Endothelial cell of umbilical vein (primary cell): ENCODE measurements at regions not wholly inside any gene's neighbourhood (a gene's known extent, or its start where the extent isn't known, plus 50 kb on each side); places are given as distances from the start of the nearest gene placed in this dataset.

Experiments used
- BruUV-seq: library from RNA; stranded (reverse); fragments of 400-500 nt; replicated peaks from 2 replicates; lab custom pipeline; 2021; lab: Mats Ljungman, UMichigan
- CTCF ChIA-PET: fragments of 300-600, 350-600 bp; sonication (Branson Sonifier 250); formaldehyde crosslinking; loops from one replicate; lab custom pipeline; 2021; ENCODE audit warnings: antibody characterized with exemption, inconsistent platforms; lab: Charles Lee
- POLR2A ChIA-PET: fragments of 300-600, 350-600 bp; sonication (Branson Sonifier 250); formaldehyde crosslinking; loops from one replicate; lab custom pipeline; 2021; ENCODE audit warnings: antibody characterized with exemption, inconsistent platforms; lab: Charles Lee
- DNase-seq: peaks from one replicate; pipeline ENCODE4 v3.0.0-alpha.2; 2011; ENCODE audit warnings: low read depth, low spot score
- FAIRE-seq: peaks from 2 replicates; lab custom pipeline; 2011; peaks lifted over from hg19 to GRCh38; lab: Jason Lieb, UNC
- H2AFZ ChIP-seq: 2 replicates; pipeline ENCODE4 v1.6.0; 2012; ENCODE audit warnings: low read depth, low read length, control low read depth, inconsistent platforms
- H3K27ac ChIP-seq: 2 replicates; pipeline ENCODE4 v1.5.1; 2011; ENCODE audit warnings: low read depth, mild to moderate bottlenecking, control low read depth, low read length, moderate library complexity; ENCODE audit not compliant: insufficient read depth
- H3K27me3 ChIP-seq, 2 experiments: 2 replicates each; pipeline versions ENCODE4 v1.6.0 to v1.6.1; 2011; ENCODE audit warnings: low read length in 2 of 2, mixed read lengths in 1 of 2; ENCODE audit not compliant: control insufficient read depth in 2 of 2, insufficient read depth in 2 of 2
- H3K36me3 ChIP-seq, 2 experiments: 2 replicates in 1 of 2; 3 replicates in 1 of 2; pipeline ENCODE4 v1.5.1; 2011; ENCODE audit warnings: low read length in 2 of 2, mild to moderate bottlenecking in 1 of 2, moderate library complexity in 1 of 2; ENCODE audit not compliant: control insufficient read depth in 2 of 2, insufficient read depth in 2 of 2; ENCODE audit errors: extremely low read depth in 1 of 2
- H3K4me1 ChIP-seq: 3 replicates; pipeline ENCODE4 v1.5.1; 2011; ENCODE audit warnings: mild to moderate bottlenecking, low read length; ENCODE audit not compliant: control insufficient read depth, insufficient read depth; ENCODE audit errors: extremely low read depth
- H3K4me2 ChIP-seq: 2 replicates; pipeline ENCODE4 v1.6.1; 2011; ENCODE audit warnings: low read length, control low read depth, mixed read lengths; ENCODE audit not compliant: insufficient read depth
- H3K4me3 ChIP-seq, 3 experiments: fragments of 200-600 bp in 1 of 3; sonication (generic), shearing (Covaris generic) in 1 of 3; replicated peaks in 1 of 3; 2 replicates each; pipeline ENCODE4 v1.5.1; 2011 to 2016; ENCODE audit warnings: control low read depth in 3 of 3, low read length in 3 of 3, mild to moderate bottlenecking in 2 of 3, inconsistent platforms in 1 of 3, low read depth in 1 of 3, moderate library complexity in 1 of 3; ENCODE audit not compliant: insufficient read depth in 1 of 3
- H3K79me2 ChIP-seq: 2 replicates; pipeline ENCODE4 v1.6.0; 2012; ENCODE audit warnings: low read length, inconsistent platforms; ENCODE audit not compliant: control insufficient read depth, insufficient read depth
- H3K9ac ChIP-seq: replicated peaks from 2 replicates; pipeline ENCODE3; 2011; ENCODE audit warnings: low read length, control low read depth; ENCODE audit not compliant: insufficient read depth; ENCODE audit errors: extremely low read depth
- H3K9me1 ChIP-seq: replicated peaks from 3 replicates; pipeline ENCODE4 v1.6.0; 2011; ENCODE audit warnings: mild to moderate bottlenecking, low read length; ENCODE audit not compliant: control insufficient read depth, insufficient read depth; ENCODE audit errors: extremely low read depth
- H3K9me3 ChIP-seq: replicated peaks from 2 replicates; pipeline ENCODE4 v1.5.1; 2012; ENCODE audit warnings: low read length, inconsistent platforms; ENCODE audit not compliant: control insufficient read depth, insufficient read depth
- H4K20me1 ChIP-seq: replicated peaks from 2 replicates; pipeline ENCODE3; 2011; ENCODE audit warnings: mild to moderate bottlenecking, low read length; ENCODE audit not compliant: control insufficient read depth, insufficient read depth; ENCODE audit errors: extremely low read depth
- CTCF ChIP-seq, 2 donors: IDR thresholded peaks; 1 replicate in 1 of 2; 2 replicates in 1 of 2; pipeline ENCODE4 v1.5.1; 2011; ENCODE audit warnings: low read length in 2 of 2, mild to moderate bottlenecking in 2 of 2, moderate library complexity in 2 of 2, control low read depth in 1 of 2, inconsistent platforms in 1 of 2, low read depth in 1 of 2; ENCODE audit not compliant: insufficient read depth in 1 of 2; ENCODE audit errors: extremely low read depth in 1 of 2
- EZH2 ChIP-seq: IDR thresholded peaks from 2 replicates; pipeline ENCODE4 v1.6.1; 2012; ENCODE audit warnings: borderline replicate concordance, low read depth, mild to moderate bottlenecking, moderate library complexity, low read length, inconsistent platforms; ENCODE audit not compliant: severe bottlenecking
- FOS ChIP-seq: IDR thresholded peaks from 2 replicates; pipeline ENCODE4 v1.6.1; 2011; ENCODE audit warnings: mild to moderate bottlenecking, low read length, moderate library complexity, borderline replicate concordance; ENCODE audit not compliant: insufficient read depth
- GATA2 ChIP-seq: IDR thresholded peaks from 2 replicates; pipeline ENCODE4 v1.7.0; 2011; ENCODE audit warnings: low read depth, mild to moderate bottlenecking, moderate library complexity, mixed read lengths, low read length; ENCODE audit not compliant: insufficient read length, insufficient read depth
- JUN ChIP-seq: IDR thresholded peaks from 2 replicates; pipeline ENCODE4 v1.6.1; 2011; ENCODE audit warnings: borderline replicate concordance, low read depth; ENCODE audit not compliant: insufficient read length, insufficient read depth
- MYC ChIP-seq: IDR thresholded peaks from one replicate; pipeline ENCODE4 v1.6.1; 2011; ENCODE audit warnings: mild to moderate bottlenecking, low read depth, low read length
- POLR2A ChIP-seq: IDR thresholded peaks from 2 replicates; pipeline ENCODE4 v1.6.1; 2012; ENCODE audit warnings: low read depth, mild to moderate bottlenecking, control low read depth, low read length
- POLR2AphosphoS5 ChIP-seq: IDR thresholded peaks from 2 replicates; pipeline ENCODE4 v1.6.1; 2012; ENCODE audit warnings: low read depth, mild to moderate bottlenecking, control low read depth, low read length, moderate library complexity; ENCODE audit not compliant: insufficient read depth
- dilution Hi-C: fragments of 300-500 bp; cut with MboI; formaldehyde crosslinking; loops from one replicate; pipeline ENCODE4 v1.15.0; 2019; ENCODE audit warnings: low sequenced_read_pairs; ENCODE audit not compliant: extremely low pct_ligation_motif_present
- intact Hi-C: fragments of 100-400 bp; cut with micrococcal nuclease; formaldehyde crosslinking; loops from one replicate; pipeline ENCODE4 v1.10.0; 2022
- TF ChIP-seq, protein P1 (sequence below): IDR thresholded peaks from 2 replicates; pipeline ENCODE4 v1.6.1; 2011; ENCODE audit not compliant: insufficient read depth, insufficient read length

DNA sequence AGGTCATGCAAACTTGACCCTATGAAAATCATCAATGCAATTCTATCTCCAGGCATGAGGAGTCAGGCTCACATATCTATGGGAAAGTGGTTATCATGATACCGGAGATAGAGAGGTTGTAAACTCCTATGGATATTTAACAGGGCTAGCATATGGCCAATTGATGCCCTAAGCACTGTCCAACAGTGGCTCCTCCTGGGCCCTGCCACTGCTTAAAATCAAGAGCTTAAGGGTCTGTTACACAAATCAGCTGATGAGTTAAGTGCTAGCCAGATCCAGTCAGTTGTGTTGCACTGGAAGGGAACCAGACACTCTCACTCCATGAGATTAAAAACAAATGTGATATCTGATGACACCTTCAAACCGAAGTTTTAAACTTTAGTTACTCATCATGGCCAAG lies 337.6 kb downstream of the STIM2 start:
- no peak for DNase-seq
- no peaks in the 10 kb centered on the region for H3K4me1 ChIP-seq
- H3K27ac ChIP-seq: no peak overlapping the region
- no peaks in the 10 kb centered on the region for H3K27me3 ChIP-seq
- POLR2A ChIA-PET: no interaction called here
- no peaks in the 10 kb centered on the region for H3K79me2 ChIP-seq
- no peaks in the 10 kb centered on the region for H4K20me1 ChIP-seq
- CTCF ChIA-PET: interaction anchor here (0.5 kb wide), 1 partner anchor 119 kb away, joined by 4 read pairs; no protein-coding TSS in a partner anchor
- H3K9me3 ChIP-seq: no peaks in the 10 kb centered on the region
- no peak overlapping the region for H3K4me3 ChIP-seq
- no peak overlapping the region for H3K4me2 ChIP-seq
- no peak for TF ChIP-seq CTCF (IDR thresholded peaks at IDR 0.05; ENCODE audit: extremely low read depth in 1 of 2, insufficient read depth in 1 of 2, low read depth in 1 of 2, low read length in 2 of 2)
- TF ChIP-seq FOS: no peak
- no peak for TF ChIP-seq GATA2
- TF ChIP-seq POLR2AphosphoS5: no peak
- TF ChIP-seq, protein P1, sequence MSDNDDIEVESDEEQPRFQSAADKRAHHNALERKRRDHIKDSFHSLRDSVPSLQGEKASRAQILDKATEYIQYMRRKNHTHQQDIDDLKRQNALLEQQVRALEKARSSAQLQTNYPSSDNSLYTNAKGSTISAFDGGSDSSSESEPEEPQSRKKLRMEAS: no peak
- TF ChIP-seq JUN: no peak
- TF ChIP-seq POLR2A: no peak
- no peak for TF ChIP-seq EZH2
- no peak for TF ChIP-seq MYC
- no TSS peak for BruUV-seq
- no peaks in the 10 kb centered on the region for H3K9me1 ChIP-seq
- intact Hi-C loops: no loop called here
- no peak overlapping the region for H2AFZ ChIP-seq
- no peak overlapping the region for H3K9ac ChIP-seq
- FAIRE-seq: no peak
- dilution Hi-C loops: no loop called here
- no peaks in the 10 kb centered on the region for H3K36me3 ChIP-seq
